ENCODE measurements at regions not wholly inside any gene's neighbourhood (a gene's known extent, or its start where the extent isn't known, plus 50 kb on each side); places are given as distances from the start of the nearest gene placed in this dataset.

GRCh38 chr1:168782559-168783116, 53.6 kb upstream of the DPT start:
- DNase-seq (ENCODE audit: low spot score), result no peak

- DNase-seq (ENCODE audit: low spot score), result no peak
These were observed 54.6 kb upstream of the DPT start for GRCh38 chr1:168783458-168784210.

DNA sequence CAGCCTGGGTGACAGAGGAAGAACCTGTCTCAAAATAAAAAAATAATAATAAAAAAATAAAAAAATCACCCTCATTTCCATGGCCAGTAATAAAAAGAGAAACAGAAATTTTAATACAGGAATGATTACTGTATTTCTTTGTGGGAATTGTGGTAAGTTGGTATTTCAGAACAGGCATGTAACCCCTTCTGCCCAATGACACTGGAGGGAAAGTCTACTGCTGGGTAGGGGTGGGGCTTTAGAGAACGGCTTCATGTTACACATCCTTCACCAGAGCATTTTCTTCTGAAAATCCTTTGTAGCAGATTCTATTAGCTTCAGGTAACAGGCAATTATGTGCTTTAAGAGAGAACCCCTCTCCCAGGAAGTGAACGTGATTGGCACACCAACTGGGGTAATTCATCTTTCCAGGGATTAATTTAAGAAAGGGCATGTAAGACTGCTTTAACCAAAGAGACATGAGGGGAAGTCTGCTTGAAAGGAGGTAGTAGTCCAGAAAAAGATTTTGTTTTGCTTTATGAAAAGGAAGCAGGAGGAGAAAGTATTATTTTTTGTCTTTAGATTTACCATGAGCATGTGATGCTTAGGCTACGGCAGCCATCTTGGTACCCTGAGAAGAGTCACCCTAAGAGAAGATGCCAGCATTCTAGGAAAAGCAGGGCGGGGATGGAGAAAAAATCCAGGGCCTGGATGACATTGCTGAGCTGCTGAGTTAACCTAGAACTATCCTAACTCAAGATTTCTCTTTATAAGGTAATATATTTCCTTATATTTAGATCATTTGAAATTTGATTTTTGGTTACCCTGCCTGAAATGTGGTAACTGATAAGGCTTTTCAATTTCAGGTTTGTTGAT, 57.7 kb upstream of the DPT start:
- no peak for DNase-seq (ENCODE audit: low spot score)

DNA sequence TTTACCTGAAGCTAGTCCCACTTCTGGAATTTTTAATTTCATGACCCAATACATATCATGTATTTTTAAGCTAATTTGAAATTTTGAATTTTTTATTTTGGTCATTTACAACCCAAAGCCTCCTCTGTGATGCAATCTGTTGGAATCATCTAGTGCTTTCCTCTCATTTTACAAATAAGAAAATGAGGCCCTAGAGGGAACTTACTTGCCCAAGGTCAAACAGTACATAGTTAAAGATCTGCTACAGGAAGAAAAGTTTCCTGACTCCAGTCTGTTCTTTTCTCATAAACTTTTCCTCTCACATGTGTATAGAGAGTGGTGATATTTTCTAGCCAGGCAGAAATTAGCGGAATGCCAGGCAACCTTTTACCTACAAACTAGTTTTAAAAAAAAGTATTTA, 59.3 kb upstream of the DPT start:
- DNase-seq (ENCODE audit: low spot score), result no peak

GRCh38 chr1:168789501-168789900, 60.5 kb upstream of the DPT start:
- no peak for DNase-seq (ENCODE audit: low spot score)

- DNase-seq (ENCODE audit: low spot score), result no peak
These were observed 63.1 kb upstream of the DPT start for GRCh38 chr1:168792142-168792541.

DNA sequence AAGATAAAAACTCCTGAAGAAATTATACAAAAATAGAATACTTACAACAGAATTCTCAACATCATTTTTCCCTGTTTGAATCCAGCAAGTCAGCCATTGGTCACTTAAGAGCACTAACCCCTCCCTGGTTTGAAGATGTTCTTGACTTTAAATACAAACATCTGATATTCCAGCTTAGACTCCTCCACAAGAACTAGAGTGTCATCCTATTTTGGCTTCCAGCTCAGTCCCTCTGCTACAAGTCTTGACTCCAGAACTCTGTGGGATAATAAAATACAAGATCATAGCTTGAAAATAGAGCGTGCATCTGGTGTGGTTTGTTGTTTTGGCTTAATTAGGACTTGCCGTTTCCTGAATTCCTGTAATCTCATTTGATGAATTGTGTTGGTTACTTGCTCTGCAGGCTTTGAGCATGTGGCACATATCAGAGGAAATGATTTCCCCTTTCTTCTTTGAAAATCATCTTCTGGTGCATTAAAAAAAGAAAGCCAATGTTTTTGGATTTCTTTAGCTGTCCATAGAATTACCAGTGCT, 63.7 kb upstream of the DPT start:
- DNase-seq (ENCODE audit: low spot score), result no peak

GRCh38 chr1:168794057-168794456, 65.1 kb upstream of the DPT start:
- no peak for DNase-seq (ENCODE audit: low spot score)

GRCh38 chr1:168795681-168796080, 66.7 kb upstream of the DPT start:
- no peak for DNase-seq (ENCODE audit: low spot score)

DNA sequence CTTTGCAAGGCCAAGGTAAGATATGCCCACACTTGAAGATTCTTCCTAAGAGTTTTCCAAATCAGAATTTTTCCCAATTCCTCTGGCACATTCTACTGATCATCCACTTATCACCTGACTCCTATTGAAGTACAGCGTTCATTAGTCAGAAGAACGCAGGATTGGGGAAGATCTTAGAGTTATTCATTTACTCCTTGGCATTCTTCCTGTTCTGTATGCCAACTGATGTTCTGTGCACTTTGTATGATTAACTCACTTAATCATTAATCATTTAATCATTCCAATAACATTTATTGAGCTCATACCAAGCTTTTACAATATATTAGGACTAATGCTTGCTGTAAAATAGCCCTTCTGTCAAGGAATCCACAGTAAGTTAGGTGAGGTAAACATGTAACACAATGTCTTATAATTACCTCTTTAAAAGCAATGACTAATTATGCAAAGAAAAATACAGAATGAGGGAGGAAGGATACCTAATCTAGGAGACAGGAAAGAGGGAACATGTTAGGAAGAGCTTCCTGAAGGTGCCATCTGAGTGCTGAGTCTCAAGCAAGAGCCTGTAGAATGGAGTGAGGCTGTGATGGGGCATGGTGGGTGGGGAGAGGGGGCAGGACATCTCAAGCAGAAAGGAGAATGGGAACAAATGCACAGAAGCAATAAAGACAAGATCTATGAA, 71.1 kb upstream of the DPT start:
- DNase-seq (ENCODE audit: low spot score), result no peak

GRCh38 chr1:168801032-168801745, 72.2 kb upstream of the DPT start:
- DNase-seq (ENCODE audit: low spot score), result peak; percentile 8

DNA sequence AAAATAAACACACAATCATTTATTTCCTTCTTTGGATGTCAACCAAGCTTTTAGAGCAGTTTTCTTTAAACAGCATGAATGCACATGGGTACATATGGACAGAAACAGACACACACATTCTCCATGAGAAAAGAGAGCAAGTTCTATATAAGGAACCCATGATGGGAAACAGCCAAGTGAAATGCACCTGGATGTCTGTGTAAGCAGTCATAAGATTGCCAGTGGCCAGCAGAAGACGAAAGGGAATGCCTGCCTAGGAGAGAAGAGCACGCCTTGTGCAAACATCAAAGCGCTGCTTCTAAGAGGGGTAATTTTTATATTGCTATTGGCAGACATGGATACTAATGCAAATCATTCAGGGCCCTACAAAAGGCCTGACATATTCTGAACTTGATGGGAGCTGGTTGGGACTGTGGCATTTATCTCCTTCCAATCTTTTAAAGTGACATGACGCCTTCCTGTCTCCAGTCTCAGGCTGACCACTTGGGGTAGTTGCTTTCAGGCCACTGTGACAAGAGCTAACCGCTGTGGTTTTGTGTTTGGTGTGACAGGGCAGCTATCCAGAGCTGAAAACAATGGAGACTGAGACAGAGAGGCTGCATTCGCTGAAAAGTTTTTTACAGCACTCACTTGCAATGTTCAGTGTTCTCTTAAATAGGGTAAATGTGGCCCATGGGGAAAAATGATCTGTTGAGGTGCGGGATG, 75.0 kb upstream of the DPT start:
- no peak for DNase-seq (ENCODE audit: low spot score)

- no peak for DNase-seq (ENCODE audit: low spot score)
These were observed 77.9 kb upstream of the DPT start for GRCh38 chr1:168806952-168807351.

DNA sequence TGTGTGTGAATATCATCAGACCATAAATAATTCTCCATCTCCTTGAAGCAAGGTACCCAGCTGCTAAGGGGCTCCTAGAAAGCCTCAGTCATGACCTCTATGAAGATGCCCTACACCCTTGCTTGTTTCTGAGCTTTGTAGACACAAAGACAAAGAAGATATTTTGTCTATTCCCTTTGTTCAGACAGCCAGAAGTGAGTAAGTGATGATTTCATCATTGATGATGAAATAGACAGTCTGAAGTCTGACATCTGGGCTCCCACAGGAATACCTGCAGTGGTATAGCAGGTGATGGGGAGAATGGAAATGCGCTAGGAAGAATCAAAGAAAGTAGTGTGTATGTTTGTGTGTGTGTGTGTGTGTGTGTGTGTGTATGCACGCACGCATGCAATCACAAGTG, 82.2 kb upstream of the DPT start:
- DNase-seq (ENCODE audit: low spot score), result no peak

DNA sequence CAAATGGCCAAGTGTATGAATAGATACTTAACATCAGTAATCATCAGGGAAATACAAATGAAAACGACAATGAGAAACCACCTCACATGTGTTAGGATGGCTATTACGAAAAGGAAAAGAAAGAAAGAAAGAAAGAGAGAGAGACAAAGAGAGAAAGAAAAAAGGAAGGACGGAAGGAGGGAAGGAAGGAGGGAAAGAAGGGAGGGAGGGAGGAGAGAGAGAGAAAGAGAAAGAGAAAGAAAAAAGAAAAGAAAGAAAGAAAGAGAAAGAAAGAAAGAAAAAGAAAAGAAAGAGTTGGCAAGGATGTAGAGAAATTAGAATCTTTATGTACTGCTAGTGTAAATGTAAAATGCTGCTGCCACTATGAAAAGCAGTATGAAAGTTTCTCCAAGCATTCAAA, 90.7 kb upstream of the DPT start:
- no peak for DNase-seq (ENCODE audit: low spot score)

DNA sequence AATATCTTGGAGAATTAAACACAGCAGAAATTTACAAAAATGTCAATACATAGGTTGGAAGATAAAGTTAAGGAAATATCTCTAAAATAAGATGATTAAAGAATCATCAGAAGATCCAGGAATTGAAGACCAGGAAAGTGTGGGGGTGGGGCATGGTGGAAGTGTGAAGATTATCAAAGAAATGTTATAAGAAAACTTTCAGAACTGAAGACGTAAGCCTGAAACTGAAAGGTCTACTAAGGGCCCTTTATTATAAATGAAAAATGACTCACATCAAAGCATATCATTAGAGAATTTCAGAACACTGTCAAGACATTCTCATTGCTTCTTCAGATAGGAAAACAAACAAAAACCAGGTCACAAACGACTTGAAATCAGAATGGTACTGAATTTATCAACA, 92.4 kb upstream of the DPT start:
- no peak for DNase-seq (ENCODE audit: low spot score)

GRCh38 chr1:168822911-168823310, 93.9 kb upstream of the DPT start:
- no peak for DNase-seq (ENCODE audit: low spot score)

- no peak for DNase-seq (ENCODE audit: low spot score)
These were observed 95.0 kb upstream of the DPT start for GRCh38 chr1:168823988-168824387.

DNA sequence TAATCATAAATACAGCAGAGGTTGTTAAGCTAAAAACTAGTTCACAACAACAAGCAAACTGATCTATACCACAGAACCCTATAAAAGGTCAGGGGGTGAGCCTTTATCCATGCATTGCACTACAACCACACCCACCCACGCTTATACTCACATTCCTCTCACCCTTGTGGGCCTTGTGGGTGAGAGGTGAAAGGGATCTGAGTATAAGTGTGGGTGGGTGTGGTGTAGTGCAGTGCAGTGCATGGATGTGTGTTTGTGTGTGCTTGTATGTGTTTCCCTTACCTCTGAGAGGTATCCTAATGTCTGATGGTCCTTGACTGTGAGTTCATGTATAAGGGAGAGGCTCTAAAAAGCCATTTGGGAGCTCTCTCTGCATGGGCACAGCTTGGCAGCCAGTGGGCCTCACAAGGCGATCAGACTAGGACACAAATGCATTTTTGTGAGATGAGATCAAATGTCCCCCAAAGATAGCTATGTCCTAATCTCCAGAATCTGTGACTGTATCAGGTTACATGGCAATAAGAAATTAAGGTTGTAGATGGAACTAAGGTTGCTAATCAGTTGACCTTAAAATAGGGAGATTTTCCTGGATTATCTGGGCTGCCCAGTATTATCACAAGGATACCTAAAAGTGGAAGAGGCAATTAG, 95.5 kb upstream of the DPT start:
- no peak for DNase-seq (ENCODE audit: low spot score)

GRCh38 chr1:168825129-168825528, 96.1 kb upstream of the DPT start:
- no peak for DNase-seq (ENCODE audit: low spot score)

- DNase-seq (ENCODE audit: low spot score), result no peak
These were observed 96.8 kb upstream of the DPT start for GRCh38 chr1:168825820-168826219.
